Epithelial cell of proximal tubule (primary cell): ENCODE measurements at regions not wholly inside any gene's neighbourhood (a gene's known extent, or its start where the extent isn't known, plus 50 kb on each side); places are given as distances from the start of the nearest gene placed in this dataset.

Experiments used
- DNase-seq: peaks from one replicate; pipeline ENCODE4 v3.0.0-alpha.2; 2011; ENCODE audit warnings: low read depth
- H3K4me3 ChIP-seq: 2 replicates; pipeline ENCODE4 v1.5.1; 2011; ENCODE audit warnings: low read depth, mild to moderate bottlenecking, low read length
- CTCF ChIP-seq: conservative IDR thresholded peaks from 2 replicates; pipeline ENCODE4 v1.5.1; 2012; ENCODE audit warnings: low read depth, mild to moderate bottlenecking, low read length

- no peak overlapping the region for H3K4me3 ChIP-seq
- no peak for TF ChIP-seq CTCF
- no peak for DNase-seq
Measured at GRCh38 chr12:102548543-102548942, 68.2 kb upstream of the IGF1 start.

- H3K4me3 ChIP-seq, result no peak overlapping the region
- DNase-seq, result no peak
- peak; percentile 53 for TF ChIP-seq CTCF
Measured at GRCh38 chr12:102543494-102544485, 63.4 kb upstream of the IGF1 start.

- H3K4me3 ChIP-seq, result no peak overlapping the region
- TF ChIP-seq CTCF, result no peak
- no peak for DNase-seq
Measured at GRCh38 chr12:102542816-102543440, 62.6 kb upstream of the IGF1 start.

GRCh38 chr12:102540815-102541385 is 60.5 kb upstream of the IGF1 start:
- H3K4me3 ChIP-seq, result no peak overlapping the region
- no peak for TF ChIP-seq CTCF

GRCh38 chr12:102539651-102540553 is 59.5 kb upstream of the IGF1 start:
- H3K4me3 ChIP-seq, result no peak overlapping the region
- DNase-seq, result peak; percentile 91
- TF ChIP-seq CTCF, result no peak

More at GRCh38 chr12:102540815-102541385, 60.5 kb upstream of the IGF1 start:
- no peak for DNase-seq

- H3K4me3 ChIP-seq, result no peak overlapping the region
- no peak for DNase-seq
- no peak for TF ChIP-seq CTCF
Measured at GRCh38 chr12:102535306-102535705, 54.9 kb upstream of the IGF1 start.
